IMR-90 (cell line): ENCODE measurements at regions not wholly inside any gene's neighbourhood (a gene's known extent, or its start where the extent isn't known, plus 50 kb on each side); places are given as distances from the start of the nearest gene placed in this dataset.
"Not testable (repeated sequence)": the region's sequence is repeated elsewhere in the genome, so short reads cannot be mapped to it uniquely, and the experiment has no call there.

Experiments
- ATAC-seq: fragments of 200-7000 bp; cut with Tn5 transposase; 2 replicates; pipeline ENCODE4 v1.9.1; 2020; ENCODE audit warnings: low read depth, mild to moderate bottlenecking, moderate library complexity
- BruUV-seq: library from RNA; stranded (reverse); fragments of 400-500 nt; replicated peaks from 2 replicates; lab custom pipeline; 2021; lab: Mats Ljungman, UMichigan
- CTCF ChIA-PET: fragments of 300-600 bp; formaldehyde crosslinking; extraction: SDS; loops from one replicate; lab custom pipeline; 2021; ENCODE audit warnings: antibody characterized with exemption; lab: Yijun Ruan, JAX
- POLR2A ChIA-PET: fragments of 300-600 bp; sonication (Branson Sonifier 250); formaldehyde crosslinking; loops from one replicate; lab custom pipeline; 2022; ENCODE audit warnings: antibody characterized with exemption; ENCODE audit not compliant: unreplicated experiment; lab: Charles Lee
- DNase-seq: peaks from one replicate; pipeline ENCODE4 v3.0.0; 2013
- H2AFZ ChIP-seq: replicated peaks from 2 replicates; pipeline ENCODE3; 2013; ENCODE audit warnings: low read length, mild to moderate bottlenecking; ENCODE audit not compliant: poor library complexity
- H2AK5ac ChIP-seq: 2 replicates; pipeline ENCODE4 v1.6.1; 2013; ENCODE audit warnings: low read depth, low read length, inconsistent platforms
- H2AK9ac ChIP-seq: replicated peaks from 2 replicates; pipeline ENCODE3; 2013; ENCODE audit warnings: mild to moderate bottlenecking, low read depth, low read length, moderate library complexity; ENCODE audit not compliant: poor library complexity
- H2BK120ac ChIP-seq: 2 replicates; pipeline ENCODE4 v1.6.1; 2013; ENCODE audit warnings: low read depth, low read length, inconsistent platforms
- H2BK15ac ChIP-seq: 3 replicates; pipeline ENCODE4 v1.6.1; 2013; ENCODE audit warnings: low read depth, low read length, inconsistent platforms
- H2BK20ac ChIP-seq: 2 replicates; pipeline ENCODE4 v1.6.1; 2013; ENCODE audit warnings: low read depth, mild to moderate bottlenecking, inconsistent platforms, low read length, moderate library complexity
- H2BK5ac ChIP-seq: 2 replicates; pipeline ENCODE4 v1.6.1; 2013; ENCODE audit warnings: mild to moderate bottlenecking, low read depth, low read length, inconsistent platforms; ENCODE audit not compliant: poor library complexity, severe bottlenecking
- H3K14ac ChIP-seq: replicated peaks from 2 replicates; pipeline ENCODE4 v1.6.1; 2013; ENCODE audit warnings: low read depth, low read length, inconsistent platforms
- H3K18ac ChIP-seq: 2 replicates; pipeline ENCODE4 v1.6.1; 2013; ENCODE audit warnings: low read depth, low read length, control low read depth
- H3K23ac ChIP-seq: 2 replicates; pipeline ENCODE4 v1.6.1; 2013; ENCODE audit warnings: low read depth, low read length, inconsistent platforms
- H3K27ac ChIP-seq: 2 replicates; pipeline ENCODE4 v1.5.1; 2013; ENCODE audit warnings: mild to moderate bottlenecking, control low read depth, low read length; ENCODE audit not compliant: insufficient read depth
- H3K27me3 ChIP-seq: 2 replicates; pipeline ENCODE4 v1.6.1; 2013; ENCODE audit warnings: low read length; ENCODE audit not compliant: control insufficient read depth, insufficient read depth
- H3K36me3 ChIP-seq: 2 replicates; pipeline ENCODE4 v1.6.1; 2013; ENCODE audit warnings: low read length, mixed read lengths; ENCODE audit not compliant: control insufficient read depth, insufficient read depth
- H3K4ac ChIP-seq: 2 replicates; pipeline ENCODE4 v1.6.1; 2013; ENCODE audit warnings: low read depth, low read length, inconsistent platforms
- H3K4me1 ChIP-seq: 2 replicates; pipeline ENCODE4 v1.6.1; 2013; ENCODE audit warnings: low read length, mixed read lengths; ENCODE audit not compliant: control insufficient read depth, insufficient read depth
- H3K4me2 ChIP-seq: 2 replicates; pipeline ENCODE4 v1.6.1; 2013; ENCODE audit warnings: low read depth, mild to moderate bottlenecking, control low read depth, low read length, moderate library complexity
- H3K4me3 ChIP-seq: 2 replicates; pipeline ENCODE4 v1.5.1; 2013; ENCODE audit warnings: low read depth, mild to moderate bottlenecking, control low read depth, low read length, moderate library complexity; ENCODE audit not compliant: insufficient read depth
- H3K56ac ChIP-seq: 2 replicates; pipeline ENCODE4 v1.6.1; 2013; ENCODE audit warnings: low read length, inconsistent platforms; ENCODE audit not compliant: insufficient read depth; ENCODE audit errors: extremely low read depth
- H3K79me1 ChIP-seq, 2 experiments: 2 replicates each; pipeline ENCODE4 v1.6.1; 2013; ENCODE audit warnings: low read length in 2 of 2, inconsistent platforms in 1 of 2, low read depth in 1 of 2
- H3K9ac ChIP-seq: 2 replicates; pipeline ENCODE4 v1.6.1; 2013; ENCODE audit warnings: low read depth, low read length, control low read depth
- H3K9me1 ChIP-seq: 2 replicates; pipeline ENCODE4 v1.6.1; 2013; ENCODE audit warnings: low read length, inconsistent platforms; ENCODE audit not compliant: insufficient read depth
- H3K9me3 ChIP-seq: 2 replicates; pipeline ENCODE4 v1.6.1; 2013; ENCODE audit warnings: low read length; ENCODE audit not compliant: control insufficient read depth, insufficient read depth
- H4K20me1 ChIP-seq: 2 replicates; pipeline ENCODE4 v1.6.1; 2013; ENCODE audit warnings: low read length, inconsistent platforms; ENCODE audit not compliant: insufficient read depth
- H4K5ac ChIP-seq: 2 replicates; pipeline ENCODE4 v1.6.1; 2013; ENCODE audit warnings: mild to moderate bottlenecking, low read depth, low read length, control low read depth
- H4K8ac ChIP-seq, 2 experiments: 2 replicates each; pipeline ENCODE4 v1.6.1; 2013; ENCODE audit warnings: low read depth in 2 of 2, low read length in 2 of 2, control low read depth in 1 of 2, inconsistent platforms in 1 of 2
- H4K91ac ChIP-seq: 2 replicates; pipeline ENCODE4 v1.6.1; 2013; ENCODE audit warnings: low read depth, low read length, inconsistent platforms; ENCODE audit not compliant: insufficient read depth
- WGBS, 2 experiments: methylation state at CpG; one replicate each; pipeline versions ENCODE4 v1.1.5 to v1.1.7; 2013; ENCODE audit warnings: missing lambda C conversion rate in 2 of 2; ENCODE audit not compliant: insufficient read length in 1 of 2; ENCODE audit errors: extremely low coverage in 2 of 2; 5-methylcytosine and 5-hydroxymethylcytosine counted together
- dilution Hi-C: fragments of 300-500 bp; cut with HindIII; formaldehyde crosslinking; loops from one replicate; pipeline ENCODE4 v1.14.3; 2018; ENCODE audit warnings: low sequenced_read_pairs; ENCODE audit not compliant: unreplicated experiment
- in situ Hi-C: fragments of 300-500 bp; cut with MboI; formaldehyde crosslinking; loops from 3 replicates; pipeline ENCODE4 v1.14.3; 2019; ENCODE audit warnings: low sequenced_read_pairs, inconsistent platforms, mixed read lengths
- intact Hi-C: fragments of 100-400 bp; cut with micrococcal nuclease; formaldehyde crosslinking; loops from 2 replicates; pipeline ENCODE4 v1.10.0; 2022

DNA sequence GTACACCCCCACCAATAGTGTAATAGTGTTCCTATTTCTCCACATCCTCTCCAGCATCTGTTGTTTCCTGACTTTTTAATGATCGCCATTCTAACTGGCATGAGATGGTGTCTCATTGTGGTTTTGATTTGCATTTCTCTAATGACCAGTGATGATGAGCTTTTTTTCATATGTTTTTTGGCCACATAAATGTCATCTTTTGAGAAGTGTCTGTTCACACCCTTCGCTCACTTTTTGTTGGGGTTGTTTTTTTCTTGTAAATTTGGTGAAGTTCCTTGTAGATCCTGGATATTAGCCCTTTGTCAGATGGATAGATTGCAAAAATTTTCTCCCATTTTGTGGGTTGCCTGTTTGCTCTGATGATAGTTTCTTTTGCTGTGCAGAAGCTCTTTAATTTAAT, 567.7 kb downstream of the MATN1 start:
- H3K36me3 ChIP-seq, POLR2A ChIA-PET, H3K79me1 ChIP-seq, H4K20me1 ChIP-seq, H3K27me3 ChIP-seq, H4K5ac ChIP-seq, H3K23ac ChIP-seq, H3K4me2 ChIP-seq, H3K4ac ChIP-seq, dilution Hi-C loops, H2BK20ac ChIP-seq, H2BK15ac ChIP-seq, H2AFZ ChIP-seq, H3K9me3 ChIP-seq, H3K14ac ChIP-seq, intact Hi-C loops, BruUV-seq, H4K91ac ChIP-seq, H3K18ac ChIP-seq, H4K8ac ChIP-seq, ATAC-seq, H3K27ac ChIP-seq, H2BK5ac ChIP-seq, in situ Hi-C loops, H2AK5ac ChIP-seq, H3K9ac ChIP-seq, H2AK9ac ChIP-seq, DNase-seq, H3K9me1 ChIP-seq, H2BK120ac ChIP-seq, H3K4me1 ChIP-seq, H3K56ac ChIP-seq, H3K4me3 ChIP-seq, CTCF ChIA-PET: not testable (repeated sequence)
- WGBS, 2 experiments = no CpG with 5 or more reads among the region's 2 CpGs

DNA sequence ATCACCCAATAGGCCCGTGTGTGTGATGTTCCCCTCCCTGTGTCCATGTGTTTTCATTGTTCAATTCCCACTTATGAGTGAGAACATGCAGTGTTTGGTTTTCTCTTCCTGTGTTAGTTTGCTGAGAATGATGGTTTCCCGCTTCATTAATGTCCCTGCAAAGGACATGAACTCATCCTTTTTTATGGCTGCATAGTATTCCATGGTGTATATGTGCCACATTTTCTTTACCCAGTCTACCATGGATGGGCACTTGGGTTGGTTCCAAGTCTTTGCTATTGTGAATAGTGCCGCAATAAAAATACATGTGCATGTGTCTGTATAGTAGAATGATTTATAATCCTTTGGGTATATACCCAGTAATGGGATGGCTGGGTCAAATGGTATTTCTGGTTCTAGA, 568.1 kb downstream of the MATN1 start:
- ATAC-seq, H3K79me1 ChIP-seq, H4K5ac ChIP-seq, H3K23ac ChIP-seq, H3K27ac ChIP-seq, H3K56ac ChIP-seq, in situ Hi-C loops, H3K14ac ChIP-seq, dilution Hi-C loops, H3K9me3 ChIP-seq, H2BK5ac ChIP-seq, H3K18ac ChIP-seq, H3K4me2 ChIP-seq, H3K4me3 ChIP-seq, H2BK120ac ChIP-seq, DNase-seq, H2AK5ac ChIP-seq, H3K36me3 ChIP-seq, intact Hi-C loops, H3K9ac ChIP-seq, H2BK15ac ChIP-seq, H3K9me1 ChIP-seq, H2BK20ac ChIP-seq, H3K4me1 ChIP-seq, H4K20me1 ChIP-seq, H4K8ac ChIP-seq, BruUV-seq, POLR2A ChIA-PET, H4K91ac ChIP-seq, H2AK9ac ChIP-seq, H2AFZ ChIP-seq, H3K27me3 ChIP-seq, H3K4ac ChIP-seq: not testable (repeated sequence)
- CTCF ChIA-PET = interaction anchor here (0.6 kb wide), 1 partner anchor 335 kb away, joined by 3 read pairs; no protein-coding TSS in a partner anchor
- WGBS, 2 experiments = no CpG with 5 or more reads among the region's 3 CpGs
